Breast epithelium (tissue), 4 donors: ENCODE measurements at regions not wholly inside any gene's neighbourhood (a gene's known extent, or its start where the extent isn't known, plus 50 kb on each side); places are given as distances from the start of the nearest gene placed in this dataset.

Experiments used
- DNase-seq, 2 donors: peaks; one replicate each; pipeline ENCODE4 v3.0.0-alpha.2; 2019; ENCODE audit warnings: low spot score in 2 of 2
- H3K27ac ChIP-seq, 2 donors: fragments of 200-600 bp; sonication (generic) in 1 of 2; one replicate each; pipeline ENCODE4 v1.5.1; 2016 to 2019; ENCODE audit warnings: mild to moderate bottlenecking in 1 of 2
- H3K27me3 ChIP-seq, 2 donors: fragments of 200-600 bp; sonication (generic) in 1 of 2; one replicate each; pipeline versions ENCODE4 v1.5.1 to v1.6.0; 2017 to 2019; ENCODE audit warnings: control low read depth in 1 of 2, mild to moderate bottlenecking in 1 of 2
- H3K36me3 ChIP-seq: fragments of 200-600 bp; one replicate; pipeline ENCODE4 v1.5.1; 2019
- H3K4me1 ChIP-seq, 2 donors: fragments of 200-600 bp; sonication (generic); one replicate each; pipeline ENCODE4 v1.5.1; 2016 to 2019; ENCODE audit warnings: control low read depth in 1 of 2
- H3K4me3 ChIP-seq, 3 donors: fragments of 200-600 bp; sonication (generic); 1 replicate in 2 of 3; 2 replicates in 1 of 3; pipeline ENCODE4 v1.5.1; 2016 to 2019; ENCODE audit warnings: mild to moderate bottlenecking in 3 of 3, moderate library complexity in 2 of 3
- H3K9me3 ChIP-seq, 2 donors: fragments of 200-600 bp; sonication (generic) in 1 of 2; one replicate each; pipeline ENCODE4 v1.5.1; 2016 to 2019; ENCODE audit warnings: control low read depth in 1 of 2
- CTCF ChIP-seq, 3 donors: fragments of 450-650 bp; IDR thresholded peaks; one replicate each; pipeline ENCODE4 v1.5.1; 2016 to 2017; ENCODE audit warnings: antibody characterized with exemption in 3 of 3, mild to moderate bottlenecking in 3 of 3, moderate library complexity in 3 of 3
- POLR2A ChIP-seq: fragments of 450-650 bp; IDR thresholded peaks from one replicate; pipeline ENCODE4 v1.6.1; 2016; ENCODE audit warnings: antibody characterized with exemption, mild to moderate bottlenecking, moderate library complexity
- POLR2AphosphoS5 ChIP-seq, 3 donors: sonication (generic); formaldehyde crosslinking; IDR thresholded peaks; one replicate each; pipeline ENCODE4 v1.6.1; 2017; ENCODE audit warnings: antibody characterized with exemption in 3 of 3
- intact Hi-C: fragments of 100-400 bp; cut with DNase I; formaldehyde crosslinking; loops from one replicate; pipeline ENCODE4 v1.15.1; 2023; ENCODE audit warnings: low total_unique reads

GRCh38 chr1:14545422-14546025 lies 53.0 kb upstream of the KAZN start:
- DNase-seq = no peak
- Histone ChIP-seq H3K9me3 (no peaks in the 10 kb centered on the region), H3K4me1 (no peaks in the 10 kb centered on the region)

GRCh38 chr1:14546416-14546815 lies 52.1 kb upstream of the KAZN start:
- Histone ChIP-seq H3K27ac (no peak overlapping the region), H3K27me3 (no peaks in the 10 kb centered on the region), H3K4me1 (no peaks in the 10 kb centered on the region), H3K9me3 (no peaks in the 10 kb centered on the region), H3K36me3 (no peaks in the 10 kb centered on the region), H3K4me3 (no peak overlapping the region)
- no peak for DNase-seq
- TF ChIP-seq CTCF (IDR thresholded peaks at IDR 0.05) = no peak
- no peak for TF ChIP-seq POLR2AphosphoS5 (IDR thresholded peaks at IDR 0.05)
- TF ChIP-seq POLR2A = no peak
- intact Hi-C loops = no loop called here

More at GRCh38 chr1:14545422-14546025, 53.0 kb upstream of the KAZN start:
- intact Hi-C loops = no loop called here
- Histone ChIP-seq H3K36me3 (no peaks in the 10 kb centered on the region), H3K27me3 (no peaks in the 10 kb centered on the region), H3K27ac (no peak overlapping the region), H3K4me3 (no peak overlapping the region)
- TF ChIP-seq POLR2AphosphoS5 (IDR thresholded peaks at IDR 0.05) = no peak
- no peak for TF ChIP-seq POLR2A
- no peak for TF ChIP-seq CTCF (IDR thresholded peaks at IDR 0.05)
